Ishikawa (cell line): ENCODE measurements at regions not wholly inside any gene's neighbourhood (a gene's known extent, or its start where the extent isn't known, plus 50 kb on each side); places are given as distances from the start of the nearest gene placed in this dataset.

Source experiments
- CEBPB ChIP-seq: IDR thresholded peaks from 2 replicates; pipeline ENCODE4 v1.6.1; 2012
- CREB1 ChIP-seq: IDR thresholded peaks from 2 replicates; pipeline ENCODE4 v1.6.1; 2012; ENCODE audit warnings: low read depth
- EGR1 ChIP-seq: IDR thresholded peaks from 2 replicates; pipeline ENCODE4 v1.6.1; 2012
- EP300 ChIP-seq: IDR thresholded peaks from 2 replicates; pipeline ENCODE4 v1.6.1; 2012; ENCODE audit warnings: borderline replicate concordance
- FOXM1 ChIP-seq: IDR thresholded peaks from 2 replicates; pipeline ENCODE4 v1.6.1; 2012; ENCODE audit warnings: low read depth, borderline replicate concordance
- MAX ChIP-seq: IDR thresholded peaks from 2 replicates; pipeline ENCODE4 v1.6.1; 2012
- NFIC ChIP-seq: IDR thresholded peaks from 2 replicates; pipeline ENCODE4 v1.6.1; 2012
- RAD21 ChIP-seq: IDR thresholded peaks from 2 replicates; pipeline ENCODE4 v1.6.1; 2012; ENCODE audit warnings: low read depth
- REST ChIP-seq: IDR thresholded peaks from 2 replicates; pipeline ENCODE4 v1.6.1; 2012; ENCODE audit warnings: low read depth, mild to moderate bottlenecking
- TAF1 ChIP-seq: IDR thresholded peaks from 2 replicates; pipeline ENCODE4 v1.6.1; 2012; ENCODE audit warnings: low read depth, mild to moderate bottlenecking
- TCF12 ChIP-seq: IDR thresholded peaks from 2 replicates; pipeline ENCODE4 v1.6.1; 2012; ENCODE audit warnings: low read depth
- YY1 ChIP-seq: IDR thresholded peaks from 2 replicates; pipeline ENCODE4 v1.6.1; 2012; ENCODE audit warnings: low read depth
- ZBTB7A ChIP-seq: IDR thresholded peaks from 2 replicates; pipeline ENCODE4 v1.6.1; 2012; ENCODE audit warnings: low read depth

- TF ChIP-seq RAD21, result no peak
- TF ChIP-seq REST, result no peak
- TF ChIP-seq MAX, result no peak
- TF ChIP-seq YY1, result no peak
- no peak for TF ChIP-seq TAF1
- TF ChIP-seq ZBTB7A, result no peak
- no peak for TF ChIP-seq EGR1
- peak; percentile 38; the same call in 1 of the 2 replicates for TF ChIP-seq NFIC
- no peak for TF ChIP-seq EP300
- TF ChIP-seq TCF12, result no peak
- TF ChIP-seq FOXM1, result no peak
- TF ChIP-seq CEBPB, result no peak
- no peak for TF ChIP-seq CREB1
Measured at GRCh38 chr11:15525582-15525981, 410.9 kb downstream of the INSC start.
